HG03060 (cell line): ENCODE measurements at regions not wholly inside any gene's neighbourhood (a gene's known extent, or its start where the extent isn't known, plus 50 kb on each side); places are given as distances from the start of the nearest gene placed in this dataset.
A peak's percentile ranks its signal among the peaks of the same experiment; 100 is the strongest.

Experiments used
- ATAC-seq: cut with Tn5 transposase; IDR thresholded peaks from one replicate; pipeline ENCODE4 v1.9.1; 2021; ENCODE audit warnings: low read depth, moderate number of reproducible peaks; ENCODE audit not compliant: unreplicated experiment

- ATAC-seq: no peak
Measured at GRCh38 chr13:48761256-48761655, 107.5 kb downstream of the CYSLTR2 start.

- ATAC-seq: peak; percentile 88
Measured at GRCh38 chr13:48769107-48769704, 115.5 kb downstream of the CYSLTR2 start.

- no peak for ATAC-seq
Measured at GRCh38 chr13:48770372-48770771, 116.6 kb downstream of the CYSLTR2 start.

- no peak for ATAC-seq
Measured at GRCh38 chr13:48772908-48773307, 119.2 kb downstream of the CYSLTR2 start.

- ATAC-seq: no peak
Measured at GRCh38 chr13:48773531-48774275, 120.0 kb downstream of the CYSLTR2 start.

- ATAC-seq: no peak
Measured at GRCh38 chr13:48775285-48775684, 121.6 kb downstream of the CYSLTR2 start.

GRCh38 chr13:48775804-48776203 is 122.1 kb downstream of the CYSLTR2 start:
- no peak for ATAC-seq

GRCh38 chr13:48776401-48776800 is 122.7 kb downstream of the CYSLTR2 start:
- ATAC-seq: no peak

- no peak for ATAC-seq
Measured at GRCh38 chr13:48778610-48779009, 124.9 kb downstream of the CYSLTR2 start.

- no peak for ATAC-seq
Measured at GRCh38 chr13:48780713-48781341, 127.1 kb downstream of the CYSLTR2 start.

- ATAC-seq: no peak
Measured at GRCh38 chr13:48782429-48782840, 128.7 kb downstream of the CYSLTR2 start.

GRCh38 chr13:48783181-48783630 is 129.5 kb downstream of the CYSLTR2 start:
- ATAC-seq: no peak

- ATAC-seq: no peak
Measured at GRCh38 chr13:48783695-48784230, 130.0 kb downstream of the CYSLTR2 start.

GRCh38 chr13:48784916-48785548 is 131.3 kb downstream of the CYSLTR2 start:
- no peak for ATAC-seq

- ATAC-seq: no peak
Measured at GRCh38 chr13:48790199-48790598, 136.5 kb downstream of the CYSLTR2 start.

GRCh38 chr13:48790966-48791365 is 137.2 kb downstream of the CYSLTR2 start:
- no peak for ATAC-seq

- ATAC-seq: no peak
Measured at GRCh38 chr13:48797127-48797526, 143.4 kb downstream of the CYSLTR2 start.

- no peak for ATAC-seq
Measured at GRCh38 chr13:48797761-48798160, 144.0 kb downstream of the CYSLTR2 start.

- ATAC-seq: no peak
Measured at GRCh38 chr13:48798180-48798579, 144.5 kb downstream of the CYSLTR2 start.

- no peak for ATAC-seq
Measured at GRCh38 chr13:48801255-48801654, 147.5 kb downstream of the CYSLTR2 start.
